Epithelial cell of esophagus (primary cell): ENCODE measurements at regions not wholly inside any gene's neighbourhood (a gene's known extent, or its start where the extent isn't known, plus 50 kb on each side); places are given as distances from the start of the nearest gene placed in this dataset.

Experiments
- DNase-seq: peaks from one replicate; pipeline ENCODE4 v3.0.0; 2010; ENCODE audit warnings: low read depth
- H3K4me3 ChIP-seq: 2 replicates; pipeline ENCODE4 v1.5.1; 2011; ENCODE audit warnings: mild to moderate bottlenecking, low read length, control low read depth
- TF ChIP-seq, protein P1 (sequence below): IDR thresholded peaks from 2 replicates; pipeline ENCODE4 v1.5.1; 2011; ENCODE audit warnings: low read depth, mild to moderate bottlenecking, low read length, control low read depth, inconsistent platforms; ENCODE audit not compliant: insufficient read depth; ENCODE audit errors: missing control alignments

DNA sequence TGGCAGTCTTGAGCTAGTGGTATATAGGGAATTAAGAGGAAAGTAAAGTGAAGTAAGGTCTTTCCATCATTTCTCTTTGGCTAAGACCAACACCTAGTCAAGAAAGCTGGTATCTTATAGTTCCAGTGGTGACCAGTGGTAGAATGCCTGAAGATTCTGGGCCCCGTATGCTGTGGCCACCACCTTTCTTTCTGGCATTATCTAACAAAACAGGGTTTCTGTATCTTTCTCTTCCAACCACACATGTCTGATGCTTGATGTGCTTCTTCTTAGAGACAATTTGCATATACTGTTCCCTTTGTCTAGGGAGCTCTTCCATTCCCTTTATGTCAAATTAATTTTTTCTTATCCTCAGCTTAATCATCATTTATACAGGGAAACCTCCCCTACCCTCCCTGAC, 109.9 kb upstream of the SSBP2 start:
- TF ChIP-seq, protein P1, sequence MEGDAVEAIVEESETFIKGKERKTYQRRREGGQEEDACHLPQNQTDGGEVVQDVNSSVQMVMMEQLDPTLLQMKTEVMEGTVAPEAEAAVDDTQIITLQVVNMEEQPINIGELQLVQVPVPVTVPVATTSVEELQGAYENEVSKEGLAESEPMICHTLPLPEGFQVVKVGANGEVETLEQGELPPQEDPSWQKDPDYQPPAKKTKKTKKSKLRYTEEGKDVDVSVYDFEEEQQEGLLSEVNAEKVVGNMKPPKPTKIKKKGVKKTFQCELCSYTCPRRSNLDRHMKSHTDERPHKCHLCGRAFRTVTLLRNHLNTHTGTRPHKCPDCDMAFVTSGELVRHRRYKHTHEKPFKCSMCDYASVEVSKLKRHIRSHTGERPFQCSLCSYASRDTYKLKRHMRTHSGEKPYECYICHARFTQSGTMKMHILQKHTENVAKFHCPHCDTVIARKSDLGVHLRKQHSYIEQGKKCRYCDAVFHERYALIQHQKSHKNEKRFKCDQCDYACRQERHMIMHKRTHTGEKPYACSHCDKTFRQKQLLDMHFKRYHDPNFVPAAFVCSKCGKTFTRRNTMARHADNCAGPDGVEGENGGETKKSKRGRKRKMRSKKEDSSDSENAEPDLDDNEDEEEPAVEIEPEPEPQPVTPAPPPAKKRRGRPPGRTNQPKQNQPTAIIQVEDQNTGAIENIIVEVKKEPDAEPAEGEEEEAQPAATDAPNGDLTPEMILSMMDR, result no peak
- no peak overlapping the region for H3K4me3 ChIP-seq
- no peak for DNase-seq

DNA sequence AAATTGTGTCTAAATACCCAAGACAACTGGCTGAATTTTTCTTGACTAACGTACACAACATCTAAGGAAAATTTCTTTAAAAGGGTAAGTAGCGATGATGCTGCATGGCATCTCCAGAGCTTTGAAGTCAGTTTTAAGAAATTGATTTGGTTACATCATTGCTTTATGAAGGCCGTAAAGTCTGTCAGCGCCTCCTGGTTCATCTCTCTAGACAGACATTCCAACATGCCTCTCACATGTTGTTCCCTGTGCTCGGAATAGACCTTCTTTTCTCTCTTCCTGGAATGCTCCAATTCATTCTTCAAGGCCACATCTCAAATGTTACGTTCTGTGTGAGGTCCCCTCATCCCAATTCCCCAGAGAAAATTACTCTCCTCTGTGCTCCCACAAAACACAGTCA, 108.7 kb upstream of the SSBP2 start:
- DNase-seq, result no peak
- H3K4me3 ChIP-seq, result no peak overlapping the region
- TF ChIP-seq, protein P1, result no peak

DNA sequence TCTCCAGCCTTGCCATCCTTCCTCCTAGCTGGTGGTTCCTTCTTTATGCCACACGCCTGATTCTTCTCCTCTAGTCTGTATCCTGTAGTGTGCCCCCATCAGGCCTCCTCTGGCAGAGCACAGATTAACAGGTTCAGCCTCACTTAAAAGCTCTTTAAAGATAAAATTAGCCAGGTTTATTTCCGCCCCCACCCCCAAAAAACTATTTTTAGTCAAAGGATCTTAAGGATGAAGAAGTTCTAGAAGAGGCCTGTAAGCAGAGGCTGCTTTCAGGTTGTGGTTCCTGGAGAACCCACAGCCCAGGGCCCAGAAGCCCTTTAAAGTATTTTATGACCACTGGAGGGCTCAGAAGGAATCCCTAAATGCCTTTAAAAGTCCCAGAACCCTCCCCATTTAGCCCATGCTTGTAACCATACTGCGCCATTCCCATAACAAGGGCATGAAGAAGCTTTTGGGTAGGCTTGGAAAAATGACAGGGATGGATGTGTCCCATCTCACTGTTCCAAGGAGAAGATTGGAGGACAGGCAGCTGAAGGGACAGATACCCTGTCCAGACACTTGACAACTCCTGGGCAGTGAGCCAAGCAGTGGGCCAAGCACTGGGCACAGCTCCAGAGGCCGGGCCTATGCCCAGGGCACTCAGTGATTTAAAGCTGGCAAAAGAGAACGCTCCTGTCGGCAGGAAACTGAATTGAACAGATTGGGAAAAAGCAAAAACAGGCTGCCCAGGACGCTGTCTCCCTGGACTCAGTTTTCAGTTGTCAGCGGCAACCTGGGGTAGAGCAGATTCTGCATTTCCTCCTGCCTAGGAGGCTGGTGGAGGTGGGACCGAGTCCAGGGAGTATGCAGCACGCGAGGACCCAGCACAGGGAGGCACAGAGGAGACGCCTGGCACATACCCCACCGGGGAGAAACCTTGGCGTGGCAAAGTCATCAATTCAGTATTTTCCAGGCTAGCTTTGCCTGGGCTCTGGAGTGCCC, 106.3 kb upstream of the SSBP2 start:
- H3K4me3 ChIP-seq, result no peak overlapping the region
- DNase-seq, result peak; percentile 40
- TF ChIP-seq, protein P1, result peak; percentile 51

DNA sequence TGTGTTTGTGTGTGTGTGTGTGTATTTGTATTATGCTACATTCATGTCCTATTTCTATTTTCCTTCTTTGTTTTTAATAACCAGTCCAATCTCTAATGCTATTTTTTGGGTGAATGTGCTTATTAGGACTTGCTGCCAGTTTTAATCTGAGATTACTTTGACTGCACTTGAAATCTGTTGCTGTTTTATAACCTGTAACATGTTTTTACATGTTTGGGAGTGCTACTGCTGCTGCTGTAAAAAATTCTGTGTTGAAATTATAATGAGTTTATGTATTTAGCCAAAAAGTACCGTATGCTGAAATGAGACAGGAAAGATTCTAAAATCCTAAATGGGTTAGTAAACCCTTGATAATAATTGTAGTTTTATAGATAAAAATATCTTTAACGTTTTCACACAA, 104.7 kb upstream of the SSBP2 start:
- peak; percentile 54 for DNase-seq
- TF ChIP-seq, protein P1, result no peak
- H3K4me3 ChIP-seq, result no peak overlapping the region

DNA sequence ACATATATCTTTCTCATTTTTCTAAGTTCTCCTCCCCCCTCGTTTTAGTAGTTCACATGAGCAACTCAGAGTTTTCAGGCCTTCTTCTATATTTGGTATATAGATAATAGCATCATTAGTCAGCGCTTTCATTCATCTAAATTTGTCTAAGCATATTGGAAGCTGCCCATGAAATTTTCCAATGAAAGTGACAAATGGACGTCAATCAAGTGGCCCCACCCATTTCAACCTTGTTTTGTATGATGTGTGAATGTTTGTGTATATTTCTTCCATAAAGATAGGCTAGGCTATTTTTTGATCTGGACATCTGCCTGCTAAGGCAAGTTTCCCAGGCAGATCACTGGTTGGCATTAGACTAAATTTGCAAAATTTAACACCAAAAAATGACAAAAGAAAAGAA, 104.0 kb upstream of the SSBP2 start:
- DNase-seq, result peak; percentile 15
- TF ChIP-seq, protein P1, result no peak

DNA sequence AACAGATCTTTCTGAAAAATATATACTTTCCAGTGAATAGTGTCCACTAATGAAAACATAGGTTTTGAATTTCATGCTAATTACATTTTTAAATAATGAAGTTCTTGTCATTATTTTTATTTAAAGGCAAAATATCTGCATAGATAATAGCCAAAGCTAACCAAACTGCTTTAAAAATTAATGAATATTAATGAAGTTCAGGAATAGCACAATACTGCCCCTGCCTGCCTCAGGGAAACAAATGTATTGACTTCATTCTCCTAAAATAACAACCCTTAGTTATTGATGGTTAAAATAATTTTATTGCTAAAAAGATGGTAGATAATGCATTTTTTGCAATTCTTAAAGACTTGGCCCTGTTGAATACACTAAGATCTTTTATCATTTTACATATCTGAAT, 103.6 kb upstream of the SSBP2 start:
- TF ChIP-seq, protein P1, result peak; percentile 26
- DNase-seq, result no peak
- no peak overlapping the region for H3K4me3 ChIP-seq

More for the DNA sequence above, 104.0 kb upstream of the SSBP2 start:
- no peak overlapping the region for H3K4me3 ChIP-seq

DNA sequence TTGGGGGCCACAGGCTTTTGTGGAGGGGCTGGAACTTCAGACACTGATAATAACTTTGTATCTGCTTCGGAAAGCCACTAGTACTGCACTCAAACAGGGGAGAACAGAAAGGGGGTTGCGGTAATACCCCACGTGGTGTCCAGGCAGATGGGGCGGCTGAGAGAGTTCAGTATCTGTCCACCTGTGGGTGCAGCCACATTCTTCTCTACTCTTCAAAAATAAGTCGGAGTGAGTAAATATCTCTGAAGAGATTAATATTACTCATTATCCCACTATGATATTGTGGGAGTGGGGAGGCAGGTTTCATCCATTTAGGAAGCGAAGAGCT, 102.1 kb upstream of the SSBP2 start:
- DNase-seq, result no peak
- TF ChIP-seq, protein P1, result no peak
- no peak overlapping the region for H3K4me3 ChIP-seq
